NT2/D1 (cell line): ENCODE measurements at regions not wholly inside any gene's neighbourhood (a gene's known extent, or its start where the extent isn't known, plus 50 kb on each side); places are given as distances from the start of the nearest gene placed in this dataset.

Experiments used
- YY1 ChIP-seq: IDR thresholded peaks from 2 replicates; pipeline ENCODE4 v1.6.1; 2011; ENCODE audit not compliant: insufficient read length, insufficient read depth
- ZNF274 ChIP-seq: IDR thresholded peaks from 2 replicates; pipeline ENCODE4 v1.6.1; 2011; ENCODE audit warnings: mild to moderate bottlenecking, low read depth, low read length

GRCh38 chr3:35276568-35276967, 362.8 kb upstream of the ARPP21 start:
- no peak for TF ChIP-seq YY1
- no peak for TF ChIP-seq ZNF274
